ENCODE measurements at regions not wholly inside any gene's neighbourhood (a gene's known extent, or its start where the extent isn't known, plus 50 kb on each side); places are given as distances from the start of the nearest gene placed in this dataset.

GRCh38 chr2:14760169-14760568 is 127.7 kb downstream of the LRATD1 start:
- no peak for DNase-seq (ENCODE audit: low read depth)
- no peak overlapping the region for H3K4me3 ChIP-seq (ENCODE audit: low read depth, low read length)
- TF ChIP-seq CTCF (conservative IDR thresholded peaks at IDR 0.05; ENCODE audit: low read depth, low read length) = no peak

- no peak for TF ChIP-seq CTCF (conservative IDR thresholded peaks at IDR 0.05; ENCODE audit: low read depth, low read length)
- H3K4me3 ChIP-seq (ENCODE audit: low read depth, low read length) = no peak overlapping the region
- DNase-seq (ENCODE audit: low read depth) = no peak
Observed at GRCh38 chr2:14761118-14761517, 128.6 kb downstream of the LRATD1 start.

GRCh38 chr2:14773696-14774095 is 141.2 kb downstream of the LRATD1 start:
- H3K4me3 ChIP-seq (ENCODE audit: low read depth, low read length) = no peak overlapping the region
- no peak for TF ChIP-seq CTCF (conservative IDR thresholded peaks at IDR 0.05; ENCODE audit: low read depth, low read length)
- no peak for DNase-seq (ENCODE audit: low read depth)

- no peak overlapping the region for H3K4me3 ChIP-seq (ENCODE audit: low read depth, low read length)
- no peak for DNase-seq (ENCODE audit: low read depth)
- no peak for TF ChIP-seq CTCF (conservative IDR thresholded peaks at IDR 0.05; ENCODE audit: low read depth, low read length)
Observed at GRCh38 chr2:14774436-14774968, 142.0 kb downstream of the LRATD1 start.

GRCh38 chr2:14776216-14776615 is 143.7 kb downstream of the LRATD1 start:
- DNase-seq (ENCODE audit: low read depth) = no peak
- TF ChIP-seq CTCF (conservative IDR thresholded peaks at IDR 0.05; ENCODE audit: low read depth, low read length) = no peak
- H3K4me3 ChIP-seq (ENCODE audit: low read depth, low read length) = no peak overlapping the region

- peak; percentile 55 for DNase-seq (ENCODE audit: low read depth)
- TF ChIP-seq CTCF (conservative IDR thresholded peaks at IDR 0.05; ENCODE audit: low read depth, low read length) = no peak
- no peak overlapping the region for H3K4me3 ChIP-seq (ENCODE audit: low read depth, low read length)
Observed at GRCh38 chr2:14778015-14778414, 145.5 kb downstream of the LRATD1 start.

GRCh38 chr2:14779252-14779651 is 146.7 kb downstream of the LRATD1 start:
- DNase-seq (ENCODE audit: low read depth) = no peak
- no peak overlapping the region for H3K4me3 ChIP-seq (ENCODE audit: low read depth, low read length)
- TF ChIP-seq CTCF (conservative IDR thresholded peaks at IDR 0.05; ENCODE audit: low read depth, low read length) = no peak

All from epithelial cell of proximal tubule (primary cell).